ENCODE measurements at regions not wholly inside any gene's neighbourhood (a gene's known extent, or its start where the extent isn't known, plus 50 kb on each side); places are given as distances from the start of the nearest gene placed in this dataset.

DNA sequence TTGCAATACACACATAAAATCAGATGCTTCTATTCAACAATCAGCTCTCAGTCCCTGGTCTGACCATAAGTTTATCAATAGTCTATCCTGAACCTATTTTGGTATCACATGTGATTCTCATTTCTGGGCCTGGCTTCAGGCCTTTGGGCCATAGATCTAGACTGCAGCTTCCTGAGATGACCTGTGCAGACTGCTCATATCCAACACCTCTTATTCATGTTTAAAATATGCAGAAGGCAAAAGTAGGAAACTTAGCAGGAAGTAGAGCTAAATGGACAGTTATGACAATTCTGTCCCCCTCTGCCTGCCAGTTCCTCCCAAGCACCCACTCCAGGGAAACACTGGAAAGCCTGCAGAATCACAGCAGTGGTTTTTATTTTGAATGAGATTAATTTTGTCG lies 53.3 kb downstream of the C7orf25 start:
- no peak for DNase-seq (ENCODE audit: low read depth in 3 of 3, low spot score in 1 of 3)

DNA sequence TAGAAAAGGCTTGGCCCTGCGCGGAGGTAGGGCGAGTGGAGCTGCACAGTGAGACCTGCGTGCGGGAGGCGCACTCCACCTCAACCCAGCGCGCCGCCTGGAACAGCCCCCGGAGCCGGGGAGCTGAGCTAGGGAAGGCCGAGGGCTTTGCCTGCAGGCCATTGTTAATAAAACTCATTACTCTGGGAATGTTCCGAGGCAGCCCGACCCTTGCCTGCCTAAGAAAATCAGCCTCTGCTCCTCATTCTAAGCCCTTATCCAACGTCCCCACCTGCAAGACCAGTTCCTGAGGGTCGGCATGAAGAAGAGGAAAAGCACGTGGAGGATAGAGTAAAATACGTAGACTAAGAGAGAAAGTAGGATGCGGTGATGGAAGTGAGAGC lies 55.3 kb downstream of the C7orf25 start:
- no peak for DNase-seq (ENCODE audit: low read depth in 3 of 3, low spot score in 1 of 3)

DNA sequence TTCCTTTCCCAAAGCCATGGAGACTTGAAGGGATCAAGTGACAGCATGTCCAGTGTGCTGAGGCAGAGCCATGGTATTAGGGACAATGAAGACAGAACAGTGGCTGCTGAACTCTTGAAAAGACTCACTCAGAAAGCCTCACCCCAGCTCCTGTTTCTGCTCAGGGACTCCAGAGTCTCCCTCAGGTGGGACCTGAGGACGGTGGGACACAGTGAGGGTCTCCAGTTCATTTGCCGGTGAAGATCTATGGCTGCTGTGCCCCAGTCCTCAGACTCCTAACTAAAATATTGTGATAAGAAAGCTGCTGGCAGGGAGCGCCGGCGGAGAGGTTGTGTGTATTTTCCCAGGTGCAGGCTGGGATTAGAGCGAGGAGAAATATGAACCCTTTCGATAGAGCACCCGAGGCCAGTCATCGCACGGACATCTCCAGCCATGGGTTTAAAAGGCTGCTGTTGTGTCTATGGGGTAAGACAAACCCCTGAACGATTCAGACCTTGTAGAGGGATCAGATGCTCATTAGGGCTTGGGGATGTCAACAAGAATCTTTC lies 57.2 kb downstream of the C7orf25 start:
- no peak for DNase-seq (ENCODE audit: low read depth in 3 of 3, low spot score in 1 of 3)

DNA sequence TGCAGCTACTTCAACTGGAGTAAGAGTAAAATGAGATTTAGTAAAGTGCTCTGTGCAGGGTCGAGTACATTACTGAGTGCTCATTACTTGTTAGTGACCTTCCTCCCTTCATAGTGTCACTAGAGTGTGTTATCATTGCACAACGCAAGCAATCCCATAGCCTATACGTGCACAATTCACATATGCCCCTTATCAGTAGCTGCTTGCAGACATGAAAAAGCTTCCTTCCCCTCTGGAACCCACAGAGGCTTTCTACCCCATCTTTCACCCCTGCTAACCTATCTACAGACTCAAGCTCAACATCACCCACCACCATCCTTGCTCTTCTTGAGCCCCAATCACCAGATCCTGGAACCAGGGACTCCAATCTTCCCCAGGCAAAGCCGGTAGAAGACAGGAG lies 59.3 kb downstream of the C7orf25 start:
- no peak for DNase-seq (ENCODE audit: low read depth in 3 of 3, low spot score in 1 of 3)

DNA sequence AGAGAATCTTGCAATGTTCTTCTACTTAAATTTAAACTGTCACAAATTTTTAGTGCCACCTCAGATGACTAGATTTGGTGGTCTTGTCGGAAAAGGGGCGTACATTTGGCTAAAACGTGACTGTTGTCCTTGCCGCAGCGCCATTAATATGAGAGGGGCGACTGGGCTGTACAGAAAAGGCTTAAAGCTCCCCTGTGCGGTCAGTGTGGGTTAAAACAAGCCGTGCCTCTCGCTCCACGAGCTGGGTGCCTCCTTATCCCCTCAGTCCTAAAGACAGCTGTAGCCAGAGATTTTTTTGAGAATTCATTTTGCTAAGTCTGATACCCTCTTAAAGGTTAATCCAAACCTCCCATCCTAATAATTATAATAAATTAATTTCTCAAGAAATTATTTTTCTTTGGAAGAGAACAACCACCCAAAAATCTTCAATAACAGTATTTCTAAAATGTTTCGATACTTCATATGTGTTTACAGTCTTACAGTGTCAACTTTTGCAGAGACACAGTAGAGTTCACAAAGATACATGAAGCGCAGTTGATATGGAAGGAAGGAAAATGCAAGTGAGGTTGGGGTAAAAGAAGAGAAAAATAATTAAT lies 68.6 kb downstream of the C7orf25 start:
- DNase-seq (ENCODE audit: low read depth in 3 of 3, low spot score in 1 of 3): no peak

DNA sequence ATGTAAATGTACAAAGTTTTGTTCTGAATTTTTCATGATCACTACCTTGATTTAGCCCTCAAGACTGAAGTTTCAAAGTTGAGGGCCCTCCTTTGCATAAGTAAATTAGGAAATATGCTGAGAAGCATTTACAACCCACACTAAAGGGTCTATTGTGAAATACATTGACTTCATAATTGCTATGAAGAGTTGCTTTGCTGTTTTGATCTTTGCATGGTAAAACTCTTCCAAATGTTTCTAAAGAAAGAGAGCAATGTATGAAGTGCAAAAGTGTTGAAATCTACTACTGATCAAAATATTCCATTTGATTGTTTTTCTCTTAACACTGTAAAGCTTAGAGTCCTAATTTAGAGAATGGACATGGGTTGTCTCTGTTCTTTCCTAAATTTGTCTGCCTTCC lies 77.2 kb downstream of the C7orf25 start:
- no peak for DNase-seq (ENCODE audit: low read depth in 3 of 3, low spot score in 1 of 3)

DNA sequence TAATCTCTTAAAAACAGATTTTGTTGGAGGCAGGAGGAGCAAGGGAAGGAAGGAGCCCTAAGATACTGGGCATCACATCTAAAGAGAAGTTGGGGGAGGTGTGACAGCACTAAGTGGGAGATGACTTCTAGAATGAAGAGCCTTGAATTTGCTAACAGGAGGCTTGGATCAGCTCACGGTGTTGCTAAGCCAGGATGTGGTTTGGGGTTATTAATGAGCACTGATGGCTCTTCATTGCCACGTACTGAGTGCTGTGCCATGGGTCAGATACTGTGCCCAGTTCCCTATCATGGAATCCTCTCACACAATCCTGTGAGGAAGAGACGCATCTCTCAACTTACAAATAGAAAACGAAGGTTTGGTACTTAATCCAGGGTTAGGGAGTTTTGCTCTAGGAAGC lies 78.5 kb downstream of the C7orf25 start:
- DNase-seq (ENCODE audit: low read depth in 3 of 3, low spot score in 1 of 3): no peak

DNA sequence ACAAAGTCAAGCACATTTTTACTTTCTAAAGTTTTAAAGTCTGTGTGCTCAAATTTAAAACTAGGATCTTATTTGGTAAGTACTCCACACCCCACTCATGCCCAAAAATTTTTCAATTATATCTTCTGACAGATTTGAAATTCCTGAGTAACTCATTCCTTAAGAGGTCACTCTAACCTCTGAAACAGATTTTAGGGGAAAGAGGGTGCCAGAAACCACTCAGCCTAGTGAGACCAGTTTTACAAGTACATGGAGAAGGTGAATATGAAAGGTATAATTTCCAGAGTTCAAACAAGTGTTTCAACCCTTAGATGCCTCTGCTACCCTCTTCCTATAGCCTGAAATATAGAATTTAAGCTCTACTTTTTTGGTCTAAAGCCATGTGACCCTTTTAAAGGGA lies 79.2 kb downstream of the C7orf25 start:
- DNase-seq (ENCODE audit: low read depth in 3 of 3, low spot score in 1 of 3): no peak

DNA sequence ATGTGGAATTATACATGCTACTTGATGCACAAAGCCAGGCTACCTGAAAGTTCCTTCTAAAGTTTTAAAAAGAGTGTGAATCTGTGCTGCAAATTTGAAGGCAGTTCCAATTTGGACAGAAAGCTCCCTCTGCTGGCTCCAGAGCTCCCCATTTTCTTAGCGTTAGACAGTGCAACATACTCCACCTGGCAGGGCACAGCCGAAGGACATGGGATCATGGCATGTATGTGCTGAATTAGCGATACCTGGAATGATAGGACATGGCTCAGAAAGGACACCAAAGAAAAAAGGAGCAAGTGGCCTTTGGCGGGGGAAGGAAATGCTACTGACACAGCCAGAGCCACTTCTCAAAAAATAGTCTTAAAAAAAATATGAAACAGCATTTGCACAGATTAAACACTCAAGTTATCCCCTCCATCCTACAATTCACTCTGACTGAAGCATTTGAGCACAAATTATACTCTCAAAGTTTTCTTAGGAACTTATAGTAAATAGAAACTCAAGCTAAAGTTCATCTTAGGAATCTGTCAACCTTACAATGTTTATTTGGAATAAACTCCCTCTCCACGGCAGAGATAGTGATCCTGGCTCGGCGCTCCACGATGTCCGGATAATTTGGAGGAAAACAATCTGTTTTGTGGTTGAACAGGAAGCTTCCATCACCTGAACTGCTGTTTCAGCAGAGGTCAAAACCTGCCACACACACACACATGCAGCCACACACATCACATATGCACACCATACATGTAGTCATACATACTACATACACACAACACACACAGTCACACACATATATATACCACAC lies 80.0 kb downstream of the C7orf25 start:
- DNase-seq (ENCODE audit: low read depth in 3 of 3, low spot score in 1 of 3): no peak

DNA sequence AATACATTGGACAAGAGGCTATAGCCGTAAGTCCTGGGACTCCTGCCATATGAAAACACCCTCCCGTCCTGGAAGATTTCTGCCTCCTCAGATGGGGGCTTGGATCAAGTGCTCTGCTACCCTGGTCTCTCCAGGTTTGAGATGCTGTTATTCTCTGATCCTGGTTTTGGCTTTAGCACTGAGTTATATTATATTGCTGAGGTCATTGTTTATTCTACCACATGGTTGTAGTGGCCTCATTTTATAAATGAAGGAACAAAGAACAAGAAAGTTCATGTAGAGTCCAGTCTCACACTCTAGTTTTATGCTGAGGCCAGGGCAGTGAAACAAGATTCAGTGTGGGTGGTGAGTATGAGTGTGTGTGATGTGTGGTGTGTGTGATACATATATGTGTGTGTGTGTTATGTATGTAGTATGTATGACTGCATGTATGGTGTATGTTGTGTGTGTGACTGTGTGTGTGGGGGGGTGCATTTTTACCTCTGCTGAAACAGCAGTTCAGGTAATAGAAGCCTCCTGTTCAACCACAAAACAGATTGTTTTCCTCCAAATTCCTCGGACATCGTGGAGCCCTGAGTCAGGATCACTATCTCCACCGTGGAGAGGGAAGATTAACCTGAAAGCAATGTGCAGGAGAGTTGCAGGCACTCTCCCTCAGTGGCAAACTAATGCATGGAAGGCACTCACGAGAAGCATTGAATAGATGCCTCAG lies 80.7 kb downstream of the C7orf25 start:
- DNase-seq (ENCODE audit: low read depth in 3 of 3, low spot score in 1 of 3): no peak

DNA sequence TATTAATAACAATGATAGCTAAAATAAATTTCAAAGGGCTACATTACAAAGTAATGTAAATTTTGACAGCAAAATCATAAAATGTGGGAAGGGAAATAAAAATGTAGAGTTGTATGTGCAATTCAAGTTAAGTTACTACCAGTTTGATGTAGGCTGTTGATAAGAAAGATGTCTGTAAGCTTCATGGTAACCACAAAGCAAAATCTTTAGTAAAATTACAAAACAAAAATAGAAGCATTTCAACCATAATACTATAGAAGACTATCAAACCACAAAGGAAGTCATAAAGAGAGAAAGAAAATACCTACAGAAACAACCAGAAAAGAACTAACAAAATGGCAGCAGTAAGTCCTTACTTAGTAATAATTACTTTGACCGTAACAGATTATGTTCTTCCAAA lies 99.1 kb downstream of the C7orf25 start:
- DNase-seq (ENCODE audit: low read depth in 3 of 3, low spot score in 1 of 3): no peak

DNA sequence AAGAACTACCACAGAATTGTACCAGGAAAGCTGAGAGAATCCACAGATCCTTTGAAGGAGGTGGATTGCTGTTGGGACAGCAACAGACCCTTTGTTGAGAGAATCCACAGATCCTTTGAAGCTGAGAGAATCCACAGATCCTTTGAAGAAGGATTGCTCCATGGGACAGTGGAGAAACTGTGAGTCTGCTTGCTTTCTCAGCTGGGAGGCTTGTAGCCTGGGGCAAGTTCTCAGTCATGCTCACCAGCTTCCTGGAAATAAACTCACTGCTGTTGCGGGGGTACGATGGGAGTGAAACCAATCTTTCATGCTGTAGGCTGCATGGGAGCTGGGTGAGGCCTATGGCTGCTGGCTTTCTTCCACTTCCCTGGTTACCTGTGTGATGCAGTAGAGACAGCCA lies 106.3 kb downstream of the C7orf25 start:
- no peak for DNase-seq (ENCODE audit: low read depth in 3 of 3, low spot score in 1 of 3)

DNA sequence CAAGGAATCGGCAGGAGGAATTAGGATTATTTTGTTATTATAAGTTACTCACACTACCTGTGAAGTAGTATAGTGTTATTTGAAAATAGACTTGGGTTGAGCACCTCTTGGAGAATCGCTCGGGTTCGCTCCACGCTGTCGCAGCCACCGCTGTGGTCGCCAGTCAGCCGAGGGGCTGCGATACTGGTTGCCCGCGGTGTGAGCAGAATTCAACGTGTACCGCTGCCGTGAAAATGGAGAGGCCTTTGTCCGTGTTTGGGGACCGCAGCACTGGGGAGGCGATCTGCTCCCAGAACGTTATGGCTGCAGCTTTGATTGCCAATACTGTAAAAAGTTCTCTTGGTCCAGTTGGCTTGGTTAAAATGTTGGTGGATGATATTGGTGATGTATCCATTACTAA lies 117.2 kb downstream of the C7orf25 start:
- no peak for DNase-seq (ENCODE audit: low read depth in 3 of 3, low spot score in 1 of 3)

DNA sequence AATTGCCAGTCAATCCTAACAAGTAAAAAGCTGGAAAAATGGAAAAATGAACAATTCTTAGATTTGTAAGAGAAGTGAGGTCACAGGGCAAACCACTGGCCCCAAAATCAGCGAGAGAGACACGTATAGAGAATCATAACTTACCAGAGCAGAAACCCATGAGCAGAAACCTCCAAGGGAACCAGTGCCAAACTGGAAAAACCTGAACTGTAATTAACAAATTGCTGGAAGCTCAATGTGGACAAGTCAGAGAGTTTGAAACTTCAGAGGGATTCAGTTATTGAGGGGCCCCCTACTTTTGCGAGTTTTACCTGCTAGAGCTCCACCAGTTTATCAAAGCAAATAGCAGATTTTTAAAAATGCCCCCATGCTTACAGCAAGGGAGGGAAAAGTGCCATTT lies 119.0 kb downstream of the C7orf25 start:
- DNase-seq (ENCODE audit: low read depth in 3 of 3, low spot score in 1 of 3): no peak

DNA sequence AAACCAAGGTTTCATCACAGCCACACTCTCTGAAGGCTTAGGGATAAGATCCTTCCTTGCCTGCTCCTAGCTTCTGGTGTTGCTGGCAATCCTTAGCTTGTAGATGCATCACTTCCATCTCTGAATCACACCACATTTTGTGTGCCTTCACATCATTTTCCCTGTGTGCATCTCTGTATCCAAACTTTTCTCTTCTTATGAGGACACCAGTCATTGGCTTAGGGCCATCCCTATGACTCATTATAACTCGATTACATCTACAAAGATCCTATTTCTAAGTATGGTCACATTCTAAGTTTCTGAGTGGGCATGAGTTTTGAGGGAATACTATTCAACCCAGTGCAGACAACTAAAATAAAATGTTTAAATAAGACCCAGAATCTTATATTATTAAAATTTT lies 121.7 kb downstream of the C7orf25 start:
- no peak for DNase-seq (ENCODE audit: low read depth in 3 of 3, low spot score in 1 of 3)

DNA sequence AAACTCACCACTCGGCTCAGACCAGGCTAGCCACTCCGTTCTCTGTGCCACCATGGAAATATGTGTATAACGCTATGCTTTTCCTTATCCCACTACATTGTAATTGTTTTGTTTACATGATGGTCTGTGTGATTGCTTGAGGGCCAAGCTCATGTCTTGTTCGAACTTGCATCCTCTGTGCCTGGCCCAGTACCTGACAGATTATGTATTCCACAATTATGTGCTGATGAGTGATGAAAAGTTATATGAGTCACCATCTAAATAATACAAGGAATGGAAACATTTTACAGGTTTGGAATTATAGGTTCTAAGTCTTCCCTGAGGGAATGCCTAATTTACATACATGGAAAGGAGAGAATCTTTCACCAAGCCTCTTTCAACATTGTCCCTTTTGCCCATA lies 137.4 kb downstream of the C7orf25 start:
- no peak for DNase-seq (ENCODE audit: low read depth in 3 of 3, low spot score in 1 of 3)

DNA sequence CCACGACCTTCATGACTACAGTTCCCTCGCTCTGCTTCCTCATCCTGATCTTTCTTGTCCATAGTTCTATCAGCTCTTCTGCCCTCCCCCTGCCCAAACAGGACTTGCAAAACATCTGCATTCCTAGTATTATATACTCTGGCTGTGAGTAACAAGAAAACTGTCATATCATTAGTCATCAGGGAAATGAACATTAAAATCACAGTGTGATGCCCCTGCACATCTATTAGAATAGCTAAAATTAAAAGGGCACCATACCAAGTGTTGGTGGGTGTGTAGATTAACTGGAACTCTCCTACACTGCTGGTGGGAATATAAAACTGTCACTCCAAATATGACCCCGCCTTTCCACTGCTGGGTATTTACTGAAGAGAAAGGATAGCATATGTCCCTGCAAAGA lies 141.8 kb downstream of the C7orf25 start:
- no peak for DNase-seq (ENCODE audit: low read depth in 3 of 3, low spot score in 1 of 3)

DNA sequence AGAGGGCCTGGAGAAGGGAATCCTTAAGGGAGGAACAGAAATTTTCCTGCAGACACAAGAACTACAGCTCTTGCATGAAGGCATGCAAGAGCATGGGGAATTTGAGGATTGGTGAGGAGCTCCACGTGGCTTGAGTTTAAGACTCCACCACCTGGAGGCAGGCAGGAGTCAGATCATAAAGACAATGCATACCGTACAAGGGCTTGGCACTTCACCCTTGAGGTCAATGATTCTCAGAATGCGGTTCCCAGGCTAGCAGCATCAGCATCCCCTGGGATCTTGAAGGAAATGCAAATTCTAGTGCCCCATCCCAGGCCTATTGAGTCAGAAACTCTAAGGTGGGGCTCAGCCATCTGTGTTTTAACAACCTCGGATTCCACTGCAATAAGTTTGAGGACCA lies 143.8 kb downstream of the C7orf25 start:
- DNase-seq (ENCODE audit: low read depth in 3 of 3, low spot score in 1 of 3): no peak

DNA sequence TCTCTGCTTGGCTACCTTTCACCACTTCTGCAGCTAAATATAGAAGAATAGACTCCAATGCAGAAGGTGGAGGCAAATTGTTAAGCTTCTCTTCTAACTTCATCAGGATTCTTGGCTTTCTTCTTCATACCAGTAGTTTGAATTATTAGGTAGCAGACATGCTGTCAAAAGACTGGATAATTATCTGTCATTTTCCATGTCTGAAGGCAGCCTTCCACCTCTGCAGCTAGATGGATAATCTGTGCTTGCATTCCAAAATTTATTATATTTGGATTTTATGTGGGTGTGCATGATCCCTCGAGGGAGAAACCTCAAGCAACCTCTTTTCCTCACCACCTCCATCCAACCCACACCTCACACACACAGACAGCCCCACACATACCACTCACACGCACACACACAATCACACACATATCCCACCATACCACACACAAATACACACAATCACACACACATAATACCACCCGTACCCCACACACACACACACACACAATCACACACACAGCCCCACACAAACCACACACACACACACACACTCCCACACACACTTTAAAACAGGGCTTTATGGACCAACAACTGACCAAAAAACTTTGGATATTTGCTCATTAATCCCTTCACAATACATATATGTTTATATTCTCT lies 145.0 kb downstream of the C7orf25 start:
- DNase-seq (ENCODE audit: low read depth in 3 of 3, low spot score in 1 of 3): no peak

DNA sequence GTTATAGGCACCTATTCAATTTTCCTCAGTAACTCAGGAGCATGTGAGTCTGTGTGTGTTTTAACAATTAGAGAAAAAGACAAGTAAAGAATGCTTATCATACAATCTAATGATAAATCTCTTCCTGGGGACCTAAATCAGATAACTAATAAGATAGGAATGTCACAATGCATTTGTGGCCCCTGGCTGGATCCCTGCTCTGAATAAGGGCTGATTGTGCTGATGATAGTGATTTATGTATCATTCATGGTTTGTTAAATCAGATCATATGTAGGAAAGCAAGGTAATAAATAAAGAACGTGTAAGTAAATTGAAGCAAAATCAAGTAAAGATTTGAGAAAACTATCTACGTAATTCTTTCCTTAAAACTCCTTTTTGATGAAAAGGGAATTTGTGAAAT lies 145.9 kb downstream of the C7orf25 start:
- DNase-seq (ENCODE audit: low read depth in 3 of 3, low spot score in 1 of 3): no peak

DNA sequence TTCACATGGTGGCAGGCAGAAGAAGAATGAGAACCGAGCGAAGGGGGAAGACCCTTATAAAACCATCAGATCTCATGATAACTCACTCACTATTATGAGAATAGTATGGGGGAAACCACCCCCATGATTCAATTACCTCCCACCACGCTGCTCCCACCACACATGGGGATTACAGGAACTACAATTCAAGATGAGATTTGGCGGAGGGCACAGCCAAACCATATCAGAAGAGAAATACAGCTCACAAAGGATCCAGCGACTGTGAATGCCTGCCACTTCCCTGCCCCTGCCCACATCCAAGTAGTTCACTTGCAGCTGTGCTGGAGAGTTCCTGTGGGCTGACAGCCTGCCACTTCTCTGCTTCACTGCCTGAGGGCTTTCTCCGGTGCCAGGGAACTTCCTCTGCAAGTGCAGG lies 148.7 kb downstream of the C7orf25 start:
- no peak for DNase-seq (ENCODE audit: low read depth in 3 of 3, low spot score in 1 of 3)

DNA sequence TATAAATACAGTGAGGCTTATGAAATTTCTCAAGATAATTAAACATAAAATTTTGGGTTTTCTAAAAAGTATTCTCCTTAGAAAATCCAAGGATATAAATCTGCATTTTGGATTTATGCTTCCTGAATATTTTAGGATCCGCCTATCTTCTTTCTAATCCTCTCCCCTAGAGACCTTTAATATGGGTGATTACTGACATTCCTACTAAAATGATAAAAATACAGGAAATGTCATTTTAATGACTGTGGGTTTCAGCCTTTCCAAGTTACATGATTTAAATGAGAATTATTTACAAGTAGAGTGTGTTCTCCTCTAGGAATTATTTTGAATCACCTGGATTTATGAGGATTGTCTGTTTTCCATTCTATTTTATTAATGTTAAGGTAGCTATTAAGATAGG lies 150.4 kb downstream of the C7orf25 start:
- no peak for DNase-seq (ENCODE audit: low read depth in 3 of 3, low spot score in 1 of 3)

Measured in stimulated activated CD4-positive, alpha-beta T cell treated with anti-CD3 and anti-CD28 coated beads, TNF-alpha, amount 100 ng/mL, for 1 hour (primary cell).